ENCODE measurements at regions not wholly inside any gene's neighbourhood (a gene's known extent, or its start where the extent isn't known, plus 50 kb on each side); places are given as distances from the start of the nearest gene placed in this dataset.

GRCh38 chr2:133937669-133938068 lies 316.2 kb upstream of the MGAT5 start:
- Histone ChIP-seq H4K5ac (ENCODE audit: insufficient read length, low read depth, low read length) (no peak overlapping the region), H4K20me1 (replicated peaks in 1 of 2; ENCODE audit: control insufficient read depth in 1 of 2, insufficient read depth in 2 of 2, low read length in 2 of 2) (no peaks in the 10 kb centered on the region), H3K27ac (ENCODE audit: low read depth, low read length) (no peak overlapping the region), H3K4ac (replicated peaks; ENCODE audit: insufficient read length, low read depth, low read length) (no peak overlapping the region), H4K8ac (ENCODE audit: extremely low read depth, insufficient read depth, low read length) (no peak overlapping the region), H3K23ac (ENCODE audit: insufficient read length) (no peak overlapping the region), H3K79me2 (ENCODE audit: control insufficient read depth in 1 of 2, insufficient read depth in 2 of 2, low read length in 2 of 2) (no peaks in the 10 kb centered on the region), H3K9ac (replicated peaks in 1 of 4; ENCODE audit: extremely low read depth in 1 of 4, low read depth in 3 of 4, low read length in 3 of 4) (no peak overlapping the region), H3K27me3 (replicated peaks in 1 of 4; ENCODE audit: control insufficient read depth in 3 of 4, extremely low read depth in 1 of 4, insufficient read depth in 3 of 4, low read length in 3 of 4) (no peaks in the 10 kb centered on the region), H3K4me3 (ENCODE audit: extremely low read depth in 1 of 4, insufficient read depth in 2 of 4, low read depth in 3 of 4, low read length in 4 of 4) (no peak overlapping the region), H2AFZ (ENCODE audit: low read length) (no peak overlapping the region), H3K4me1 (replicated peaks in 1 of 4; ENCODE audit: control insufficient read depth in 3 of 4, insufficient read depth in 4 of 4, low read length in 3 of 4) (no peaks in the 10 kb centered on the region), H2AK5ac (ENCODE audit: low read depth, low read length) (no peak overlapping the region), H3K56ac (replicated peaks; ENCODE audit: insufficient read length, low read depth, low read length) (no peak overlapping the region), H3K4me2 (ENCODE audit: insufficient read depth in 1 of 2, low read depth in 2 of 2, low read length in 2 of 2) (no peak overlapping the region), H3K23me2 (ENCODE audit: low read depth, low read length) (no peaks in the 10 kb centered on the region), H3K14ac (ENCODE audit: insufficient read length) (no peak overlapping the region), H2BK5ac (ENCODE audit: low read depth, low read length) (no peak overlapping the region), H3K36me3 (ENCODE audit: control insufficient read depth in 2 of 4, insufficient read depth in 4 of 4, low read length in 3 of 4) (no peaks in the 10 kb centered on the region), H3K9me3 (ENCODE audit: insufficient read depth in 2 of 2, low read depth in 1 of 2, low read length in 1 of 2) (no peaks in the 10 kb centered on the region), H3K79me1 (ENCODE audit: low read depth, low read length) (no peaks in the 10 kb centered on the region), H2BK15ac (ENCODE audit: low read length) (no peak overlapping the region), H2BK12ac (ENCODE audit: low read depth, low read length) (no peak overlapping the region), H2BK120ac (replicated peaks; ENCODE audit: low read depth, low read length) (no peak overlapping the region), H3K18ac (ENCODE audit: extremely low read depth, low read length) (no peak overlapping the region), H4K91ac (replicated peaks; ENCODE audit: insufficient read length, low read length) (no peak overlapping the region), H2BK20ac (ENCODE audit: low read length) (no peak overlapping the region)
- TF ChIP-seq CHD1 (IDR thresholded peaks at IDR 0.05; ENCODE audit: low read depth, low read length) (no peak), TAF1 (IDR thresholded peaks at IDR 0.05; ENCODE audit: low read depth, low read length) (no peak), EGR1 (IDR thresholded peaks at IDR 0.05; ENCODE audit: borderline replicate concordance, low read depth, low read length) (no peak), CTCF (IDR thresholded peaks at IDR 0.05; ENCODE audit: control extremely low read depth in 1 of 3, insufficient read depth in 1 of 3, low read depth in 1 of 3, low read length in 3 of 3) (no peak), TCF12 (IDR thresholded peaks at IDR 0.05; ENCODE audit: low read depth, low read length) (no peak), TAF7 (optimal IDR thresholded peaks at IDR 0.05; ENCODE audit: borderline replicate concordance, low read depth, low read length) (no peak)
- DNase-seq (ENCODE audit: low read depth in 1 of 2, low spot score in 2 of 2), result no peak
- no peak for FAIRE-seq
- POLR2A ChIA-PET (ENCODE audit: partially characterized antibody), result no interaction called here
- CTCF ChIA-PET (ENCODE audit: partially characterized antibody), result interaction anchor here (0.8 to 1.6 kb wide), 2 partner anchors 9 to 474 kb away, joined by 3 read pairs; no protein-coding TSS in a partner anchor
- whole genome bisulfite sequencing, 2 experiments (ENCODE audit: extremely low coverage in 1 of 2, insufficient coverage in 1 of 2, insufficient read length in 1 of 2, insufficient replicate concordance in 2 of 2, low coverage in 1 of 2, low lambda C conversion rate in 2 of 2, missing lambda C conversion rate in 1 of 2), result 91% methylated on average over 7 of the region's 7 CpGs; no CpG with 5 or more reads in 1 of the 2 experiments

Measured in H1 (cell line).